ENCODE measurements at regions not wholly inside any gene's neighbourhood (a gene's known extent, or its start where the extent isn't known, plus 50 kb on each side); places are given as distances from the start of the nearest gene placed in this dataset.
"Not testable (repeated sequence)": the region's sequence is repeated elsewhere in the genome, so short reads cannot be mapped to it uniquely, and the experiment has no call there.

- DNase-seq (ENCODE audit: low read depth in 2 of 2): no peak
Measured at GRCh38 chr14:71165121-71166031, 258.1 kb downstream of the PCNX1 start.

- no peak for DNase-seq (ENCODE audit: low read depth in 2 of 2)
Measured at GRCh38 chr14:71166180-71166837, 259.1 kb downstream of the PCNX1 start.

- DNase-seq (ENCODE audit: low read depth in 2 of 2): not testable (repeated sequence)
Measured at GRCh38 chr14:71167325-71167950, 260.2 kb downstream of the PCNX1 start.

- not testable (repeated sequence) for DNase-seq (ENCODE audit: low read depth in 2 of 2)
Measured at GRCh38 chr14:71168161-71168560, 260.9 kb downstream of the PCNX1 start.

GRCh38 chr14:71168564-71169427 is 261.5 kb downstream of the PCNX1 start:
- no peak for DNase-seq (ENCODE audit: low read depth in 2 of 2)

GRCh38 chr14:71169861-71170260 is 262.6 kb downstream of the PCNX1 start:
- DNase-seq (ENCODE audit: low read depth in 2 of 2): no peak

GRCh38 chr14:71175491-71175890 is 268.2 kb downstream of the PCNX1 start:
- no peak for DNase-seq (ENCODE audit: low read depth in 2 of 2)

- no peak for DNase-seq (ENCODE audit: low read depth in 2 of 2)
Measured at GRCh38 chr14:71179066-71179465, 271.8 kb downstream of the PCNX1 start.

- DNase-seq (ENCODE audit: low read depth in 2 of 2): no peak
Measured at GRCh38 chr14:71180397-71180796, 273.1 kb downstream of the PCNX1 start.

- DNase-seq (ENCODE audit: low read depth in 2 of 2): no peak
Measured at GRCh38 chr14:71181215-71182003, 274.1 kb downstream of the PCNX1 start.

GRCh38 chr14:71183876-71184689 is 276.8 kb downstream of the PCNX1 start:
- no peak for DNase-seq (ENCODE audit: low read depth in 2 of 2)

GRCh38 chr14:71185637-71186036 is 278.4 kb downstream of the PCNX1 start:
- DNase-seq (ENCODE audit: low read depth in 2 of 2): no peak

GRCh38 chr14:71187633-71188356 is 280.5 kb downstream of the PCNX1 start:
- no peak for DNase-seq (ENCODE audit: low read depth in 2 of 2)

- DNase-seq (ENCODE audit: low read depth in 2 of 2): no peak
Measured at GRCh38 chr14:71190770-71191374, 283.6 kb downstream of the PCNX1 start.

- no peak for DNase-seq (ENCODE audit: low read depth in 2 of 2)
Measured at GRCh38 chr14:71193663-71194062, 286.4 kb downstream of the PCNX1 start.

GRCh38 chr14:71194251-71194650 is 287.0 kb downstream of the PCNX1 start:
- DNase-seq (ENCODE audit: low read depth in 2 of 2): no peak

GRCh38 chr14:71196921-71197320 is 289.7 kb downstream of the PCNX1 start:
- DNase-seq (ENCODE audit: low read depth in 2 of 2): no peak

- DNase-seq (ENCODE audit: low read depth in 2 of 2): no peak
Measured at GRCh38 chr14:71198687-71199086, 291.4 kb downstream of the PCNX1 start.

GRCh38 chr14:71201840-71202239 is 294.6 kb downstream of the PCNX1 start:
- no peak for DNase-seq (ENCODE audit: low read depth in 2 of 2)

Measured in stimulated activated CD8-positive, alpha-beta memory T cell treated with anti-CD3 and anti-CD28 coated beads, Interleukin-15, amount 100 ng/mL, for 4 hours (primary cell).